GM23338 (cell line): ENCODE measurements at regions not wholly inside any gene's neighbourhood (a gene's known extent, or its start where the extent isn't known, plus 50 kb on each side); places are given as distances from the start of the nearest gene placed in this dataset.

ENCODE experiments used
- ATAC-seq: fragments of 200-7000 bp; cut with Tn5 transposase; 3 replicates; pipeline ENCODE4 v1.9.1; 2020
- DNase-seq: peaks from one replicate; pipeline ENCODE4 v3.0.0-alpha.2; 2015; ENCODE audit warnings: low spot score
- H2AFZ ChIP-seq: fragments of 200-600 bp; sonication (generic); 2 replicates; pipeline ENCODE4 v1.8.0; 2016; ENCODE audit warnings: antibody characterized with exemption, mild to moderate bottlenecking, moderate library complexity
- H3F3A ChIP-seq: fragments of 200-600 bp; sonication (generic); replicated peaks from 2 replicates; pipeline ENCODE4 v1.8.0; 2017; ENCODE audit warnings: antibody characterized with exemption, mixed run types, low read depth
- H3K27ac ChIP-seq: fragments of 200-600 bp; sonication (generic); 2 replicates; pipeline ENCODE4 v1.6.1; 2016; ENCODE audit warnings: low read depth
- H3K27me3 ChIP-seq: fragments of 200-600 bp; sonication (generic); 2 replicates; pipeline ENCODE4 v1.8.0; 2016; ENCODE audit warnings: mild to moderate bottlenecking, mixed run types, moderate library complexity; ENCODE audit not compliant: insufficient read depth
- H3K36me3 ChIP-seq: fragments of 200-600 bp; sonication (generic); 2 replicates; pipeline ENCODE4 v1.8.0; 2016; ENCODE audit warnings: mild to moderate bottlenecking; ENCODE audit not compliant: insufficient read depth
- H3K4me1 ChIP-seq: fragments of 200-600 bp; sonication (generic); 2 replicates; pipeline ENCODE4 v1.8.0; 2016; ENCODE audit warnings: mild to moderate bottlenecking, moderate library complexity; ENCODE audit not compliant: insufficient read depth
- H3K4me2 ChIP-seq: fragments of 200-600 bp; sonication (generic); 2 replicates; pipeline ENCODE4 v1.7.1; 2017; ENCODE audit warnings: mixed run types
- H3K4me3 ChIP-seq: fragments of 200-600 bp; sonication (generic); 2 replicates; pipeline ENCODE4 v1.6.1; 2016; ENCODE audit warnings: mixed run types
- H3K79me2 ChIP-seq: fragments of 200-600 bp; sonication (generic); replicated peaks from 2 replicates; pipeline ENCODE4 v1.8.0; 2017; ENCODE audit warnings: mild to moderate bottlenecking; ENCODE audit not compliant: insufficient read depth
- H3K9me2 ChIP-seq: fragments of 200-600 bp; sonication (generic); 2 replicates; pipeline ENCODE4 v1.8.0; 2017; ENCODE audit not compliant: insufficient read depth
- H4K20me1 ChIP-seq: fragments of 200-600 bp; sonication (generic); replicated peaks from 2 replicates; pipeline ENCODE4 v1.8.0; 2017; ENCODE audit warnings: mild to moderate bottlenecking; ENCODE audit not compliant: insufficient read depth
- H3K27ac Mint-ChIP-seq: 2 replicates; pipeline ENCODE4 v1.8.0; 2020; ENCODE audit warnings: inconsistent platforms, mild to moderate bottlenecking, moderate library complexity, mixed read lengths
- H3K27me3 Mint-ChIP-seq: 3 replicates; pipeline ENCODE4 v1.8.0; 2022; ENCODE audit warnings: low read depth, mild to moderate bottlenecking, moderate library complexity, mixed read lengths, inconsistent platforms; ENCODE audit not compliant: insufficient read depth, poor library complexity
- H3K36me3 Mint-ChIP-seq: 3 replicates; pipeline ENCODE4 v1.8.0; 2021; ENCODE audit warnings: low read depth, mild to moderate bottlenecking, inconsistent platforms, moderate library complexity, mixed read lengths
- H3K4me1 Mint-ChIP-seq: 3 replicates; pipeline ENCODE4 v1.8.0; 2020; ENCODE audit warnings: mild to moderate bottlenecking, inconsistent platforms, mixed read lengths
- H3K4me3 Mint-ChIP-seq: 3 replicates; pipeline ENCODE4 v1.8.0; 2021; ENCODE audit warnings: moderate library complexity, mild to moderate bottlenecking, inconsistent platforms, mixed read lengths
- H3K9me3 Mint-ChIP-seq: 3 replicates; pipeline ENCODE4 v1.8.0; 2020; ENCODE audit warnings: moderate library complexity, mild to moderate bottlenecking, inconsistent platforms, mixed read lengths
- CREB1 ChIP-seq: fragments of 250-450 bp; sonication (Bioruptor Pico); IDR thresholded peaks from 2 replicates; pipeline ENCODE4 v1.5.0; 2020; ENCODE audit warnings: low read depth, mild to moderate bottlenecking, moderate library complexity
- ETS1 ChIP-seq: IDR thresholded peaks from 2 replicates; pipeline ENCODE4 v1.6.1; 2016; ENCODE audit warnings: antibody characterized with exemption
- EZH2 ChIP-seq: fragments of 200-600 bp; sonication (generic); IDR thresholded peaks from one replicate; pipeline ENCODE4 v1.8.0; 2017; ENCODE audit warnings: antibody characterized with exemption, mild to moderate bottlenecking, low read depth; ENCODE audit not compliant: unreplicated experiment
- EZH2phosphoT487 ChIP-seq: fragments of 200-600 bp; sonication (generic); IDR thresholded peaks from one replicate; pipeline ENCODE4 v1.8.1; 2018; ENCODE audit warnings: antibody characterized with exemption; ENCODE audit not compliant: unreplicated experiment
- JUNB ChIP-seq: IDR thresholded peaks from one replicate; pipeline ENCODE4 v1.6.1; 2016; ENCODE audit warnings: antibody characterized with exemption; ENCODE audit not compliant: unreplicated experiment
- NANOG ChIP-seq: IDR thresholded peaks from 2 replicates; pipeline ENCODE4 v1.6.1; 2016; ENCODE audit warnings: antibody characterized with exemption, borderline replicate concordance
- POLR2AphosphoS5 ChIP-seq: IDR thresholded peaks from 2 replicates; pipeline ENCODE4 v1.6.1; 2016; ENCODE audit warnings: antibody characterized with exemption, low read depth
- STAT1 ChIP-seq: IDR thresholded peaks from one replicate; pipeline ENCODE4 v1.6.1; 2016; ENCODE audit warnings: antibody characterized with exemption; ENCODE audit not compliant: unreplicated experiment
- ZNF114 ChIP-seq: fragments of 250-450 bp; sonication (Bioruptor Pico); IDR thresholded peaks from 2 replicates; pipeline ENCODE4 v1.5.0; 2020; ENCODE audit warnings: mild to moderate bottlenecking, moderate library complexity
- ZNF331 ChIP-seq: fragments of 250-450 bp; sonication (Bioruptor Pico); IDR thresholded peaks from 2 replicates; pipeline ENCODE4 v1.5.0; 2020; ENCODE audit warnings: low read depth, mild to moderate bottlenecking, moderate library complexity
- ZNF462 ChIP-seq: fragments of 250-450 bp; sonication (Bioruptor Pico); IDR thresholded peaks from 2 replicates; pipeline ENCODE4 v1.5.0; 2020; ENCODE audit warnings: mild to moderate bottlenecking, moderate library complexity
- TF ChIP-seq, protein P1 (sequence below), 2 experiments: fragments of 200-600 bp in 1 of 2; sonication (generic) in 1 of 2; conservative IDR thresholded peaks; 2 replicates each; pipeline versions ENCODE4 v1.5.1 to v1.6.1; 2016 to 2017; ENCODE audit warnings: antibody characterized with exemption in 2 of 2, low read depth in 2 of 2, mild to moderate bottlenecking in 2 of 2, moderate library complexity in 1 of 2
- TF ChIP-seq, protein P2 (sequence below): IDR thresholded peaks from one replicate; pipeline ENCODE4 v1.6.1; 2018; ENCODE audit warnings: antibody characterized with exemption; ENCODE audit not compliant: unreplicated experiment

- ATAC-seq (no peak), DNase-seq (no peak)
- Histone ChIP-seq H3K27me3 (no peaks in the 10 kb centered on the region), H2AFZ (0 out of 2 replicates have a peak overlapping the region, but pooled peaks have one; percentile 1), H3F3A (no peaks in the 10 kb centered on the region), H3K4me3 (no peak overlapping the region), H3K4me1 (peaks cover 33% of the 10 kb centered on the region), H3K9me2 (peaks cover 7% of the 10 kb centered on the region; the same call in 1 of the 2 replicates), H4K20me1 (no peaks in the 10 kb centered on the region), H3K4me2 (peak overlapping the region; percentile 38), H3K27ac (no peak overlapping the region), H3K79me2 (peaks cover 13% of the 10 kb centered on the region), H3K36me3 (no peaks in the 10 kb centered on the region)
- Mint-ChIP-seq H3K9me3 (no peaks in the 10 kb centered on the region; the same call in 2 of the 3 replicates), H3K4me3 (no peak overlapping the region), H3K4me1 (peaks cover 41% of the 10 kb centered on the region), H3K27ac (no peak overlapping the region), H3K27me3 (peaks cover 15% of the 10 kb centered on the region), H3K36me3 (peaks cover 8% of the 10 kb centered on the region)
- TF ChIP-seq ETS1 (no peak), POLR2AphosphoS5 (no peak), STAT1 (no peak), CREB1 (no peak), ZNF462 (no peak), EZH2phosphoT487 (no peak), ZNF331 (CRISPR knock-in tag) (no peak), NANOG (no peak), EZH2 (no peak), ZNF114 (no peak), JUNB (no peak)
- TF ChIP-seq, protein P1, sequence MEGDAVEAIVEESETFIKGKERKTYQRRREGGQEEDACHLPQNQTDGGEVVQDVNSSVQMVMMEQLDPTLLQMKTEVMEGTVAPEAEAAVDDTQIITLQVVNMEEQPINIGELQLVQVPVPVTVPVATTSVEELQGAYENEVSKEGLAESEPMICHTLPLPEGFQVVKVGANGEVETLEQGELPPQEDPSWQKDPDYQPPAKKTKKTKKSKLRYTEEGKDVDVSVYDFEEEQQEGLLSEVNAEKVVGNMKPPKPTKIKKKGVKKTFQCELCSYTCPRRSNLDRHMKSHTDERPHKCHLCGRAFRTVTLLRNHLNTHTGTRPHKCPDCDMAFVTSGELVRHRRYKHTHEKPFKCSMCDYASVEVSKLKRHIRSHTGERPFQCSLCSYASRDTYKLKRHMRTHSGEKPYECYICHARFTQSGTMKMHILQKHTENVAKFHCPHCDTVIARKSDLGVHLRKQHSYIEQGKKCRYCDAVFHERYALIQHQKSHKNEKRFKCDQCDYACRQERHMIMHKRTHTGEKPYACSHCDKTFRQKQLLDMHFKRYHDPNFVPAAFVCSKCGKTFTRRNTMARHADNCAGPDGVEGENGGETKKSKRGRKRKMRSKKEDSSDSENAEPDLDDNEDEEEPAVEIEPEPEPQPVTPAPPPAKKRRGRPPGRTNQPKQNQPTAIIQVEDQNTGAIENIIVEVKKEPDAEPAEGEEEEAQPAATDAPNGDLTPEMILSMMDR (conservative IDR thresholded peaks at IDR 0.05; ENCODE audit: low read depth in 2 of 2) = no peak
- TF ChIP-seq, protein P2, sequence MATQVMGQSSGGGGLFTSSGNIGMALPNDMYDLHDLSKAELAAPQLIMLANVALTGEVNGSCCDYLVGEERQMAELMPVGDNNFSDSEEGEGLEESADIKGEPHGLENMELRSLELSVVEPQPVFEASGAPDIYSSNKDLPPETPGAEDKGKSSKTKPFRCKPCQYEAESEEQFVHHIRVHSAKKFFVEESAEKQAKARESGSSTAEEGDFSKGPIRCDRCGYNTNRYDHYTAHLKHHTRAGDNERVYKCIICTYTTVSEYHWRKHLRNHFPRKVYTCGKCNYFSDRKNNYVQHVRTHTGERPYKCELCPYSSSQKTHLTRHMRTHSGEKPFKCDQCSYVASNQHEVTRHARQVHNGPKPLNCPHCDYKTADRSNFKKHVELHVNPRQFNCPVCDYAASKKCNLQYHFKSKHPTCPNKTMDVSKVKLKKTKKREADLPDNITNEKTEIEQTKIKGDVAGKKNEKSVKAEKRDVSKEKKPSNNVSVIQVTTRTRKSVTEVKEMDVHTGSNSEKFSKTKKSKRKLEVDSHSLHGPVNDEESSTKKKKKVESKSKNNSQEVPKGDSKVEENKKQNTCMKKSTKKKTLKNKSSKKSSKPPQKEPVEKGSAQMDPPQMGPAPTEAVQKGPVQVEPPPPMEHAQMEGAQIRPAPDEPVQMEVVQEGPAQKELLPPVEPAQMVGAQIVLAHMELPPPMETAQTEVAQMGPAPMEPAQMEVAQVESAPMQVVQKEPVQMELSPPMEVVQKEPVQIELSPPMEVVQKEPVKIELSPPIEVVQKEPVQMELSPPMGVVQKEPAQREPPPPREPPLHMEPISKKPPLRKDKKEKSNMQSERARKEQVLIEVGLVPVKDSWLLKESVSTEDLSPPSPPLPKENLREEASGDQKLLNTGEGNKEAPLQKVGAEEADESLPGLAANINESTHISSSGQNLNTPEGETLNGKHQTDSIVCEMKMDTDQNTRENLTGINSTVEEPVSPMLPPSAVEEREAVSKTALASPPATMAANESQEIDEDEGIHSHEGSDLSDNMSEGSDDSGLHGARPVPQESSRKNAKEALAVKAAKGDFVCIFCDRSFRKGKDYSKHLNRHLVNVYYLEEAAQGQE = no peak
Observed at GRCh38 chr2:66240286-66240685, 194.6 kb upstream of the MEIS1 start.
